Astrocyte of the spinal cord (primary cell): ENCODE measurements at regions not wholly inside any gene's neighbourhood (a gene's known extent, or its start where the extent isn't known, plus 50 kb on each side); places are given as distances from the start of the nearest gene placed in this dataset.
"Not testable (repeated sequence)": the region's sequence is repeated elsewhere in the genome, so short reads cannot be mapped to it uniquely, and the experiment has no call there.

Source experiments
- DNase-seq: peaks from one replicate; pipeline ENCODE4 v3.0.0; 2011; ENCODE audit warnings: low read depth, low spot score
- H3K4me3 ChIP-seq: 2 replicates; pipeline ENCODE4 v1.5.1; 2011; ENCODE audit warnings: low read depth, mild to moderate bottlenecking, low read length, moderate library complexity
- in situ Hi-C: cut with HindIII; loops from 2 replicates; pipeline ENCODE4 v1.10.0; 2017; ENCODE audit warnings: low sequenced_read_pairs
- TF ChIP-seq, protein P1 (sequence below): IDR thresholded peaks from 2 replicates; pipeline ENCODE4 v1.5.1; 2012; ENCODE audit warnings: low read depth, mild to moderate bottlenecking, low read length, inconsistent platforms

DNA sequence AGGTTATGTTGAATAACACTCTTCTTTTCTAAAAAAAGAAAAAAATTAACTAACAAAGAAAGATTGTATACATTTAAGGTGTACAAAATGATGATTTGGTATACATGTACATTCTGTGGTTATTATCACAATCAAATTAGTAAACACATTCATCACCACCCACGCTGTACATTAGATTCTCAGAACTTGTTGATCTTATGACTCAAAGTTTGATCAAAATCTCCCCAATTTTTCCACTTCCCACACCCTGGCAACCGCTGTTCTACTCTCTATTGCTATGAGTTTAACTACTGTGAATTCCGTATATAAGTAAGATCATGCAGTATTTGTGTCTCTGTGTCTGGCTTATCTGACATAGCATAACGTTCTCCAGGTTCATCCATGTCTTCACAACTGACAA lies 469.5 kb upstream of the CHRM3 start:
- in situ Hi-C loops = no loop called here
- no peak overlapping the region for H3K4me3 ChIP-seq
- TF ChIP-seq, protein P1, sequence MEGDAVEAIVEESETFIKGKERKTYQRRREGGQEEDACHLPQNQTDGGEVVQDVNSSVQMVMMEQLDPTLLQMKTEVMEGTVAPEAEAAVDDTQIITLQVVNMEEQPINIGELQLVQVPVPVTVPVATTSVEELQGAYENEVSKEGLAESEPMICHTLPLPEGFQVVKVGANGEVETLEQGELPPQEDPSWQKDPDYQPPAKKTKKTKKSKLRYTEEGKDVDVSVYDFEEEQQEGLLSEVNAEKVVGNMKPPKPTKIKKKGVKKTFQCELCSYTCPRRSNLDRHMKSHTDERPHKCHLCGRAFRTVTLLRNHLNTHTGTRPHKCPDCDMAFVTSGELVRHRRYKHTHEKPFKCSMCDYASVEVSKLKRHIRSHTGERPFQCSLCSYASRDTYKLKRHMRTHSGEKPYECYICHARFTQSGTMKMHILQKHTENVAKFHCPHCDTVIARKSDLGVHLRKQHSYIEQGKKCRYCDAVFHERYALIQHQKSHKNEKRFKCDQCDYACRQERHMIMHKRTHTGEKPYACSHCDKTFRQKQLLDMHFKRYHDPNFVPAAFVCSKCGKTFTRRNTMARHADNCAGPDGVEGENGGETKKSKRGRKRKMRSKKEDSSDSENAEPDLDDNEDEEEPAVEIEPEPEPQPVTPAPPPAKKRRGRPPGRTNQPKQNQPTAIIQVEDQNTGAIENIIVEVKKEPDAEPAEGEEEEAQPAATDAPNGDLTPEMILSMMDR = no peak
- DNase-seq = no peak

DNA sequence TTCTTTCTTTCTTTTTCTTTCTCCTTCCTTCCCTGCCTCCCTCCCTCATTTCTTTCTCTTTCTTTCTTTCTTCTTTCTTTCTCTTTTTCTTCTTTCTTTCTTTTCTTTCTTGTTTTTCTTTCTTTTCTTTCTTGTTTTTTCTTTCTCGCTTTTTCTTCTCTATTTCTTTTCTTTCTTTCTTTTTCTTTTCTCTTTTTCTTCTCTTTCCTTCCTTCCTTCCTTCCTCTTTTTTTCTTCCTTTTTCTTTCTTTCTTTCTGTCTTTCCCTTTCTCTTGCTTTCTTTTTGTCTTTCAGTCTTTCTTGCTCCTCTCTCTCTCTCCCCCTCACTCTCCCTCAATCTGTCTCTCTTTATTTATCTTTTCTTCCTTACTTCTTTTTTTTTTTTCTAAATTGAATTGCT lies 472.0 kb upstream of the CHRM3 start:
- TF ChIP-seq, protein P1 = no peak
- no peak for DNase-seq
- no peak overlapping the region for H3K4me3 ChIP-seq
- in situ Hi-C loops = no loop called here

DNA sequence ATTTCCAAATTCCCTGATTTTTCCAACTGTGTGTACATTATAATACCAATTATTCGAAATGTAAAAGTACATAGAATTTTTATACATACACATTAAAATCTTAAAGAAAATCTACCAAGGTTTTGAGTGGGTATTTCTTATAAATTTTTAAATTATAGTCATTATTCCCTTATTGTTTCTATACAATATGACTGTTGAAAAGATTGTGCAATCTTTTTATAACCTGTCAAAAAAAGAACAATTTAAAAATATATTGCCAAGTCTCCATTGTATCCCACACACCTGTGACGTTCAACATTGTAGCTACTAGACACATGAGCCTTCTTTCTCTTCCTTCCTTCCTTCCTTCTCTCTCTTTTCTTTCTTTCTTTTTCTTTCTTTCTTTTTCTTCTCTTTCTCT lies 473.2 kb upstream of the CHRM3 start:
- in situ Hi-C loops = no loop called here

DNA sequence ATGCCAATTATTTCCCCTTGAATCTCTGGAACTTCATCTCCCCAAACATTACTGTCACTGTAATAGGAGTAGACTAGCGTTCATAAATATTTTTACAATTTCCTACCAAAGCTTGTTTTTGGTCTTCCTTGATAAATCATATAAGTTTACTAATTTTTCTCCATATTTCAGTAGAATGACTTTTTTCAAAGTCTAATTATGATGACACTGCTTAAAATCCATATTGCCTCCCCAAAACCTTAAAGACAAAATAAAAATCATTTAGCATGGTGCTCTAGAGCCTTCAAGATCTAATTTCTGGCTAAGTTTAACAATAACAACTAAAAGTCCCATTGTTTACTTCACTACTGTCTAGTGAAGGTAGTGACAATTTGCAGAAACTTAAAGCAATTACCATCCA lies 474.2 kb upstream of the CHRM3 start:
- H3K4me3 ChIP-seq = no peak overlapping the region
- in situ Hi-C loops = no loop called here
- no peak for DNase-seq
- TF ChIP-seq, protein P1 = no peak

More for the DNA sequence above, 473.2 kb upstream of the CHRM3 start:
- TF ChIP-seq, protein P1 = no peak
- no peak overlapping the region for H3K4me3 ChIP-seq
- no peak for DNase-seq

DNA sequence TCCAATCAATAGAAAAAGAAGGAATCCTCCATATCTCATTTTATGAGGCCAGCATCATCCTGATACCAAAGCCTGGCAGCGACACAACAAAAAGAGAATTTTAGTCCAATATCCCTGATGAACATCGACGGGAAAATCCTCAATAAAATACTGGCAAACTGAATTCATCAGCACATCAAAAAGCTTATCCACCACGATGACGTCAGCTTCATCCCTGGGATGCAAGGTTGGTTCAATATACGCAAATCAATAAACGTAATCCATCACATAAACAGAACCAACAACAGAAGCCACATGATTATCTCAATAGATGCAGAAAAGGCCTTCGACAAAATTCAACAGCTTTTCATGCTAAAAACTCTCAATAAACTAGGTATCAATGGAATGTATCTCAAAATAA lies 483.6 kb upstream of the CHRM3 start:
- H3K4me3 ChIP-seq, in situ Hi-C loops, DNase-seq: not testable (repeated sequence)

DNA sequence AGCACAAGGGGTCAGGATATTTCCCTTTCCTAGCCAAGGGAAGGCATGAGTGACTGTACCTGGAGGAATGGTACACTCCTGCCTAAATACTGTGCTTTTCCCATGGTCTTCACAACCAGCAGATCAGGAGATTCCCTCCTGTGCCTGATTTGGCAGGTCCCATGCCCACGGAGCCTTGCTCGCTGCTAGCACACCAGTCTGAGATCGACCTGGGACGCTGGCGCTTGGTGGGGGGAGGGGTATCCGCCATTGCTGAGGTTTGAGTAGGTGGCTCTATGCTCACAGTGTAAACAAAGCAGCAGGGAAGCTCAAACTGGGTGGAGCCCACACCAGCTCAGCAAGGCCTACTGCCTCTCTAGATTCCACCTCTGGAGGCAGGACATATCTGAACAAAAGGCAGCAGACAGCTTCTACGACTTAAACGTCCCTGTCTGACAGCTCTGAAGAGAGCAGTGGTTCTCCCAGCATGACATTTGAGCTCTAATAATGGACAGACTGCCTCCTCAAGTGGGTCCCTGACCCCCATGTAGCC lies 486.0 kb upstream of the CHRM3 start:
- in situ Hi-C loops = no loop called here
- no peak for DNase-seq
- no peak overlapping the region for H3K4me3 ChIP-seq
- TF ChIP-seq, protein P1 = no peak

DNA sequence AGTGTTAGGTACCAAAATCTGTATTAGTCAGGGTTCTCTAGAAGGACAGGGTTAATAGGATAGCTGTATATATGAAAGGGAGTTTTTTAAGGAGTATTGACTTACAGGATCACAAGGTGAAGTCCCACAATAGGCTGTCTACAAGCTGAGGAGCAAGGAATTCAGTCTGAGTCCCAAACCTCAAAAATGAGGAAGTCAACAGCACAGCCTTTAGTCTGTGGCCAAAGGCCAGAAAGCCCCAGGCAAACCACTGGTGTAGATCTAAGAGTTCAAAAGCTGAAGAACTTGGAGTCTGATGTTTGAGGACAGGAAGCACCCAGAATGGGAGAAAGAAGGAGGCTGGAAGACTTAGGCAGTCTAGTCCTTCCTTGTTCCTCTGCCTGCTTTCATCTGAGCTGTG lies 487.5 kb upstream of the CHRM3 start:
- no peak overlapping the region for H3K4me3 ChIP-seq
- peak; percentile 24 for DNase-seq
- TF ChIP-seq, protein P1 = no peak
- in situ Hi-C loops = no loop called here
